ENCODE measurements at regions not wholly inside any gene's neighbourhood (a gene's known extent, or its start where the extent isn't known, plus 50 kb on each side); places are given as distances from the start of the nearest gene placed in this dataset.

DNA sequence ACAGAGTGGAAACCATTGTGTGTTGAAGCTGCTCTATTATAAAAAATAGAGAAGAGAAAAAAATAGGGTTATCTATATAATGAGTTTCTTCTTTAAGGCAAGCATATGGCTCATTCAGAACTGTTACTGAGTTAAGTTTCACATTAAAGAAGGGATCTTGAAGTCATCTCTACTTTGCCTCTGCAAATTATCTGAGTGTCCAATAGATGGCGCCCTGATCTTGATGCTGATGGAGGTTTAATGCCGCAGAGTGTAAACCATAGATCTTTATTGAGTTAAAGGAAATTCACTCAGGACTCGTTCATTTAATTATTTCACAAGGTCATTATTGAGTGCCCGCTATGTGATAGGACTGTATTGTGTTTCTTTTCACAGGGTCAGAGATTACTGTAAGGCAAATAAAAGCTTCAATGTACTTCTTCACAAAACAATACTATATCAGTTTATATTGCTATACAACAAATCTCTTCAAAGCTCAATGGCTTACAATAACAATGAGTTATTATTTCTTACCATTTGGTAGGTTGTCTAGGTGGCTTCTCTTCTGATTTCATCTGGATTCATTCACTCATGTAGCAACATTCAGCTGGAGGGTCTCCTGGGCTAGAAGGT lies 171.4 kb downstream of the NSUN3 start:
- CTCF ChIA-PET = interaction anchor here (0.6 to 3.2 kb wide), 16 partner anchors 8 to 118 kb away, joined by 3 to 20 read pairs (median 4); no protein-coding TSS in a partner anchor

DNA sequence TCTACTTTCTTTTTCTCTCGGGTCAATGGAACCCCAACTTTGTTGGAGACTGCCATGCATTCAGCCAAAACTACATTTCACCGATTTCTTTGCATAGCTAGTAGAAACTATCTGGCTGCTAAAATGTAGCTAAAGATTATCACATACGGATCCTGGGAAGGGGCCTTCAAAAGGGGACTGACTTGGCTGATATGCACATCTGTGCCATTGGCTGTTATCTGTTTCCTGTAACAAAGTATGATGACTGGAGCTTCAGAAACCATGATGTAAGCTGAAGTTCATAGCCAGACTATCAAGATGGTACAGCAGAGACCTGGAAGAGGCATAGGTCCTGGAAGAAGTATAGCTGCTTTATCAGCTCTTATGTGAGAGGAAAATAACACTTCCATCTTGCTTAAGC lies 179.1 kb downstream of the NSUN3 start:
- DNase-seq = peak; percentile 48 to 83 (median 67)
- no peaks in the 10 kb centered on the region for H3K36me3 ChIP-seq (ENCODE audit: control insufficient read depth in 4 of 4, insufficient read depth in 4 of 4, low read length in 3 of 4)
- CTCF ChIA-PET = interaction anchor here (1.2 kb wide), 1 partner anchor 45 kb away, joined by 4 read pairs; no protein-coding TSS in a partner anchor
- no peak overlapping the region for H3K27ac ChIP-seq (ENCODE audit: insufficient read depth in 1 of 2, low read depth in 1 of 2, low read length in 2 of 2, poor library complexity in 1 of 2, severe bottlenecking in 2 of 2)
- no peaks in the 10 kb centered on the region for H3K9me3 ChIP-seq (ENCODE audit: control extremely low read depth in 1 of 5, control insufficient read depth in 4 of 5, insufficient read depth in 2 of 5, low read depth in 1 of 5, low read length in 4 of 5)
- WGBS (ENCODE audit: insufficient coverage) = 50% methylated on average over 2 of the region's 3 CpGs
- no peaks in the 10 kb centered on the region for H3K27me3 ChIP-seq (replicated peaks in 2 of 5; ENCODE audit: control insufficient read depth in 4 of 5, insufficient read depth in 5 of 5, low read length in 4 of 5)
- H3K4me3 ChIP-seq (ENCODE audit: control insufficient read depth in 1 of 7, extremely low read depth in 1 of 7, insufficient read depth in 4 of 7, low read depth in 2 of 7, low read length in 6 of 7) = no peak overlapping the region
- peaks cover 0 to 7% (median 2%) of the 10 kb centered on the region in 4 experiments for H3K4me1 ChIP-seq (ENCODE audit: control extremely low read depth in 1 of 4, control insufficient read depth in 4 of 4, insufficient read depth in 4 of 4, low read length in 3 of 4)
- POLR2A ChIA-PET = no interaction called here

More for the DNA sequence above, 171.4 kb downstream of the NSUN3 start:
- no peaks in the 10 kb centered on the region for H3K9me3 ChIP-seq (ENCODE audit: control extremely low read depth in 1 of 5, control insufficient read depth in 4 of 5, insufficient read depth in 2 of 5, low read depth in 1 of 5, low read length in 4 of 5)
- no peaks in the 10 kb centered on the region for H3K27me3 ChIP-seq (replicated peaks in 2 of 5; ENCODE audit: control insufficient read depth in 4 of 5, insufficient read depth in 5 of 5, low read length in 4 of 5)
- H3K4me1 ChIP-seq (ENCODE audit: control extremely low read depth in 1 of 4, control insufficient read depth in 4 of 4, insufficient read depth in 4 of 4, low read length in 3 of 4) = peaks cover 10 to 13% (median 11%) of the 10 kb centered on the region in 4 experiments
- WGBS (ENCODE audit: insufficient coverage) = 10% methylated on average over 2 of the region's 4 CpGs
- H3K27ac ChIP-seq (ENCODE audit: insufficient read depth in 1 of 2, low read depth in 1 of 2, low read length in 2 of 2, poor library complexity in 1 of 2, severe bottlenecking in 2 of 2) = no peak overlapping the region
- POLR2A ChIA-PET = no interaction called here
- peak; percentile 52 to 79 (median 73) for DNase-seq
- H3K4me3 ChIP-seq (ENCODE audit: control insufficient read depth in 1 of 7, extremely low read depth in 1 of 7, insufficient read depth in 4 of 7, low read depth in 2 of 7, low read length in 6 of 7) = no peak overlapping the region
- no peaks in the 10 kb centered on the region for H3K36me3 ChIP-seq (ENCODE audit: control insufficient read depth in 4 of 4, insufficient read depth in 4 of 4, low read length in 3 of 4)

DNA sequence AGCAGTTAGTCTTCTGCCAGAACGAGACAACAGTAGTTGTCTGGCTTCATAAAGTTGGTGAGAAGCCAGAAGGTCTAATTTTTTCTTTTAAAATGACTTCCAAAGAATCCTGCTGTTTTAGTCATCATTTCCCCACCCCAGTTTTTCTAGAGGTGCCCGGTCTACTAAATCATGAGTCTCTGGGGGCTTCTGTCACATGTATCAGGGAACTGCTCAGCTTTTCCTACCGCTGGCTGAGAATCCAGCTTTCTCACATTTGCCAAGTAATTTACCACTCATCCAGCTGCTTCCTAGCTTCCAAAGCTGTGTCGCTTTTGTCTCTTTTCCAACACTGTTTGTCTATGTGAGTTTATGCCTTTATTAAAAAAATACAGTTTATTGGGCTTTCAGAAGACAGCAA lies 183.3 kb downstream of the NSUN3 start:
- no peak overlapping the region for H3K4me3 ChIP-seq (ENCODE audit: control insufficient read depth in 1 of 7, extremely low read depth in 1 of 7, insufficient read depth in 4 of 7, low read depth in 2 of 7, low read length in 6 of 7)
- H3K4me1 ChIP-seq (ENCODE audit: control extremely low read depth in 1 of 4, control insufficient read depth in 4 of 4, insufficient read depth in 4 of 4, low read length in 3 of 4) = peaks cover 0 to 7% (median 3%) of the 10 kb centered on the region in 4 experiments
- 100% methylated on average over 2 of the region's 4 CpGs for WGBS (ENCODE audit: insufficient coverage)
- DNase-seq = no peak
- no peaks in the 10 kb centered on the region for H3K36me3 ChIP-seq (ENCODE audit: control insufficient read depth in 4 of 4, insufficient read depth in 4 of 4, low read length in 3 of 4)
- H3K9me3 ChIP-seq (ENCODE audit: control extremely low read depth in 1 of 5, control insufficient read depth in 4 of 5, insufficient read depth in 2 of 5, low read depth in 1 of 5, low read length in 4 of 5) = no peaks in the 10 kb centered on the region
- H3K27me3 ChIP-seq (replicated peaks in 2 of 5; ENCODE audit: control insufficient read depth in 4 of 5, insufficient read depth in 5 of 5, low read length in 4 of 5) = no peaks in the 10 kb centered on the region
- H3K27ac ChIP-seq (ENCODE audit: insufficient read depth in 1 of 2, low read depth in 1 of 2, low read length in 2 of 2, poor library complexity in 1 of 2, severe bottlenecking in 2 of 2) = no peak overlapping the region
- ChIA-PET POLR2A (no interaction called here), CTCF (interaction anchor here (1.9 to 2.9 kb wide), 2 partner anchors 10 to 12 kb away, joined by 7 to 9 read pairs; no protein-coding TSS in a partner anchor)

DNA sequence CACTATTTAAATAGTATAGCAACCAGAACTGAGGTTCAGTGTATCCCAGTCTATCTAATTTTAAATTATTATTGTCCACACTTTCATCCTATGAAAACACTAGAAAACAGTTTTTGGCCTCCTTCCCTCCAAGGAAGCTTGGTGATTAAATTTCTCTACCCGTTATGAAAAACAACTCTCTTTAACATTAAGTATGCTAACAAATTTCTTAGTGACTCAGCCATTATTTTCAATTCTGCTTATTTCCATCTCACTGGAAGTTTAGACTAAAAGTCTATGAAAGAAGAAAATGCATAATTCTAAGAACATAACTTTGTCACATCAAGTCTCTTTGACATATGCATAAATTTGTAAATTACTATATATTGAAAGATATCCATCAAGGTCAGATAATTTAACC lies 185.2 kb downstream of the NSUN3 start:
- no peak overlapping the region for H3K27ac ChIP-seq (ENCODE audit: insufficient read depth in 1 of 2, low read depth in 1 of 2, low read length in 2 of 2, poor library complexity in 1 of 2, severe bottlenecking in 2 of 2)
- no peaks in the 10 kb centered on the region for H3K9me3 ChIP-seq (ENCODE audit: control extremely low read depth in 1 of 5, control insufficient read depth in 4 of 5, insufficient read depth in 2 of 5, low read depth in 1 of 5, low read length in 4 of 5)
- no peaks in the 10 kb centered on the region for H3K27me3 ChIP-seq (replicated peaks in 2 of 5; ENCODE audit: control insufficient read depth in 4 of 5, insufficient read depth in 5 of 5, low read length in 4 of 5)
- H3K4me1 ChIP-seq (ENCODE audit: control extremely low read depth in 1 of 4, control insufficient read depth in 4 of 4, insufficient read depth in 4 of 4, low read length in 3 of 4) = peaks cover 0 to 4% (median 1%) of the 10 kb centered on the region in 4 experiments
- WGBS (ENCODE audit: insufficient coverage) = 80% methylated on average over 1 of the region's 1 CpG
- POLR2A ChIA-PET = no interaction called here
- CTCF ChIA-PET = interaction anchor here (1.0 to 3.1 kb wide), 10 partner anchors 8 to 111 kb away, joined by 3 to 20 read pairs (median 7); no protein-coding TSS in a partner anchor
- no peak overlapping the region for H3K4me3 ChIP-seq (ENCODE audit: control insufficient read depth in 1 of 7, extremely low read depth in 1 of 7, insufficient read depth in 4 of 7, low read depth in 2 of 7, low read length in 6 of 7)
- H3K36me3 ChIP-seq (ENCODE audit: control insufficient read depth in 4 of 4, insufficient read depth in 4 of 4, low read length in 3 of 4) = no peaks in the 10 kb centered on the region
- DNase-seq = no peak

GRCh38 chr3:94249491-94250079 lies 186.7 kb downstream of the NSUN3 start:
- CTCF ChIA-PET = interaction anchor here (0.7 to 3.1 kb wide), 19 partner anchors 8 to 510 kb away, joined by 3 to 20 read pairs (median 4); no protein-coding TSS in a partner anchor
- H3K27me3 ChIP-seq (replicated peaks in 2 of 5; ENCODE audit: control insufficient read depth in 4 of 5, insufficient read depth in 5 of 5, low read length in 4 of 5) = no peaks in the 10 kb centered on the region
- WGBS (ENCODE audit: insufficient coverage) = 54% methylated on average over 1 of the region's 5 CpGs
- H3K27ac ChIP-seq (ENCODE audit: insufficient read depth in 1 of 2, low read depth in 1 of 2, low read length in 2 of 2, poor library complexity in 1 of 2, severe bottlenecking in 2 of 2) = no peak overlapping the region
- DNase-seq = peak; percentile 64 to 81 (median 71)
- POLR2A ChIA-PET = no interaction called here
- no peak overlapping the region for H3K4me3 ChIP-seq (ENCODE audit: control insufficient read depth in 1 of 7, extremely low read depth in 1 of 7, insufficient read depth in 4 of 7, low read depth in 2 of 7, low read length in 6 of 7)
- no peaks in the 10 kb centered on the region for H3K9me3 ChIP-seq (ENCODE audit: control extremely low read depth in 1 of 5, control insufficient read depth in 4 of 5, insufficient read depth in 2 of 5, low read depth in 1 of 5, low read length in 4 of 5)
- no peaks in the 10 kb centered on the region for H3K36me3 ChIP-seq (ENCODE audit: control insufficient read depth in 4 of 4, insufficient read depth in 4 of 4, low read length in 3 of 4)
- H3K4me1 ChIP-seq (ENCODE audit: control extremely low read depth in 1 of 4, control insufficient read depth in 4 of 4, insufficient read depth in 4 of 4, low read length in 3 of 4) = peaks cover 0 to 4% (median 1%) of the 10 kb centered on the region in 4 experiments

GRCh38 chr3:94251566-94251965 lies 188.7 kb downstream of the NSUN3 start:
- H3K4me3 ChIP-seq (ENCODE audit: control insufficient read depth in 1 of 7, extremely low read depth in 1 of 7, insufficient read depth in 4 of 7, low read depth in 2 of 7, low read length in 6 of 7) = no peak overlapping the region
- POLR2A ChIA-PET = no interaction called here
- H3K27ac ChIP-seq (ENCODE audit: insufficient read depth in 1 of 2, low read depth in 1 of 2, low read length in 2 of 2, poor library complexity in 1 of 2, severe bottlenecking in 2 of 2) = no peak overlapping the region
- H3K9me3 ChIP-seq (ENCODE audit: control extremely low read depth in 1 of 5, control insufficient read depth in 4 of 5, insufficient read depth in 2 of 5, low read depth in 1 of 5, low read length in 4 of 5) = no peaks in the 10 kb centered on the region
- peak in 2 of 3 donors; percentile 54 to 66 for DNase-seq
- H3K36me3 ChIP-seq (ENCODE audit: control insufficient read depth in 4 of 4, insufficient read depth in 4 of 4, low read length in 3 of 4) = no peaks in the 10 kb centered on the region
- CTCF ChIA-PET = interaction anchor here (0.6 to 1.1 kb wide), 2 partner anchors 25 to 592 kb away, joined by 3 read pairs; no protein-coding TSS in a partner anchor
- H3K4me1 ChIP-seq (ENCODE audit: control extremely low read depth in 1 of 4, control insufficient read depth in 4 of 4, insufficient read depth in 4 of 4, low read length in 3 of 4) = peaks cover 0 to 4% (median 1%) of the 10 kb centered on the region in 4 experiments
- H3K27me3 ChIP-seq (replicated peaks in 2 of 5; ENCODE audit: control insufficient read depth in 4 of 5, insufficient read depth in 5 of 5, low read length in 4 of 5) = no peaks in the 10 kb centered on the region
- WGBS (ENCODE audit: insufficient coverage) = no CpG with 5 or more reads among the region's 1 CpG

DNA sequence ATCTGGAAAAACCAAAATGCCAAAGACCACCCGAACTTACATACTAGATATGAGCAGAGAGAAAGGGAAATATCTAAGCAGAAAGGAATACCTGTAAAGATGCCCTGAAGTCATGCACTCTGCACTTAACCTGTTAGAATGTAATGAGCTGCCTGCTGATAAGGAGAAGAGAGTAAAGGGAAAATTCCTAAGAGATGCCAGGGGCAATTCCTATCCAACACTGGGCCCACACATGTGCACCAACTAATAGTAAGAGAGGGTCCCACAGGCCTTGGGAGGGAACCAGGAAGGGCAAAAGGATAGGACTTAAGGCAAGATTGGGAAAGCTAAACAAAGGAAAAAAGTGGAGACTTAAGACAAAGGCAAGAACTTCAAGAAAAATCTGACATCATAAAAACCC lies 189.5 kb downstream of the NSUN3 start:
- Histone ChIP-seq H3K27me3 (replicated peaks in 2 of 5; ENCODE audit: control insufficient read depth in 4 of 5, insufficient read depth in 5 of 5, low read length in 4 of 5) (no peaks in the 10 kb centered on the region), H3K9me3 (ENCODE audit: control extremely low read depth in 1 of 5, control insufficient read depth in 4 of 5, insufficient read depth in 2 of 5, low read depth in 1 of 5, low read length in 4 of 5) (no peaks in the 10 kb centered on the region), H3K36me3 (ENCODE audit: control insufficient read depth in 4 of 4, insufficient read depth in 4 of 4, low read length in 3 of 4) (no peaks in the 10 kb centered on the region), H3K27ac (ENCODE audit: insufficient read depth in 1 of 2, low read depth in 1 of 2, low read length in 2 of 2, poor library complexity in 1 of 2, severe bottlenecking in 2 of 2) (no peak overlapping the region), H3K4me1 (ENCODE audit: control extremely low read depth in 1 of 4, control insufficient read depth in 4 of 4, insufficient read depth in 4 of 4, low read length in 3 of 4) (peaks cover 0 to 4% (median 1%) of the 10 kb centered on the region in 4 experiments), H3K4me3 (ENCODE audit: control insufficient read depth in 1 of 7, extremely low read depth in 1 of 7, insufficient read depth in 4 of 7, low read depth in 2 of 7, low read length in 6 of 7) (no peak overlapping the region)
- CTCF ChIA-PET = interaction anchor here (0.8 to 1.4 kb wide), 3 partner anchors 18 to 137 kb away, joined by 3 read pairs; no protein-coding TSS in a partner anchor
- POLR2A ChIA-PET = no interaction called here
- DNase-seq = no peak
- WGBS (ENCODE audit: insufficient coverage) = no CpG with 5 or more reads among the region's 1 CpG
